ENCODE measurements at regions not wholly inside any gene's neighbourhood (a gene's known extent, or its start where the extent isn't known, plus 50 kb on each side); places are given as distances from the start of the nearest gene placed in this dataset.

- intact Hi-C loops (cut with micrococcal nuclease) = no loop called here
- no peaks in the 10 kb centered on the region for H3K9me3 Mint-ChIP-seq (ENCODE audit: unreplicated experiment)
- POLR2A ChIA-PET = interaction anchor here (0.6 to 1.7 kb wide), 5 partner anchors 11 to 144 kb away, joined by 3 to 5 read pairs (median 3); no protein-coding TSS in a partner anchor
- BruUV-seq (replicated peaks) = no TSS peak
- CTCF ChIA-PET = interaction anchor here (0.6 to 1.4 kb wide), 2 partner anchors 12 to 103 kb away, joined by 3 to 4 read pairs; no protein-coding TSS in a partner anchor
- no peak for TF ChIP-seq CTCF (IDR thresholded peaks at IDR 0.05; ENCODE audit: unreplicated experiment)
- DNase-seq (ENCODE audit: unreplicated experiment) = no peak
- no peaks in the 10 kb centered on the region for H3K27me3 Mint-ChIP-seq (ENCODE audit: insufficient read depth, unreplicated experiment)
- H3K4me3 Mint-ChIP-seq (ENCODE audit: unreplicated experiment) = no peak overlapping the region
- no peaks in the 10 kb centered on the region for H3K36me3 Mint-ChIP-seq (ENCODE audit: insufficient read depth, unreplicated experiment)
- H3K27ac Mint-ChIP-seq (ENCODE audit: low read depth, unreplicated experiment) = no peak overlapping the region
- peaks cover under 1% of the 10 kb centered on the region for H3K4me1 Mint-ChIP-seq (ENCODE audit: insufficient read depth, unreplicated experiment)
These were observed 80.5 kb upstream of the RALGPS2 start for GRCh38 chr1:178644308-178645120.

GRCh38 chr1:178645157-178645807 is 79.8 kb upstream of the RALGPS2 start:
- DNase-seq (ENCODE audit: unreplicated experiment) = no peak
- intact Hi-C loops (cut with micrococcal nuclease) = no loop called here
- CTCF ChIA-PET = interaction anchor here (1.1 kb wide), 2 partner anchors 13 to 112 kb away, joined by 3 read pairs; no protein-coding TSS in a partner anchor
- no peaks in the 10 kb centered on the region for H3K36me3 Mint-ChIP-seq (ENCODE audit: insufficient read depth, unreplicated experiment)
- no peaks in the 10 kb centered on the region for H3K4me1 Mint-ChIP-seq (ENCODE audit: insufficient read depth, unreplicated experiment)
- H3K27me3 Mint-ChIP-seq (ENCODE audit: insufficient read depth, unreplicated experiment) = no peaks in the 10 kb centered on the region
- no peak overlapping the region for H3K4me3 Mint-ChIP-seq (ENCODE audit: unreplicated experiment)
- no peaks in the 10 kb centered on the region for H3K9me3 Mint-ChIP-seq (ENCODE audit: unreplicated experiment)
- POLR2A ChIA-PET = interaction anchor here (0.7 to 1.7 kb wide), 3 partner anchors 10 to 81 kb away, joined by 3 to 5 read pairs (median 3); no protein-coding TSS in a partner anchor
- no peak overlapping the region for H3K27ac Mint-ChIP-seq (ENCODE audit: low read depth, unreplicated experiment)
- BruUV-seq (replicated peaks) = no TSS peak
- no peak for TF ChIP-seq CTCF (IDR thresholded peaks at IDR 0.05; ENCODE audit: unreplicated experiment)

- Mint-ChIP-seq H3K27ac (ENCODE audit: low read depth, unreplicated experiment) (no peak overlapping the region), H3K9me3 (ENCODE audit: unreplicated experiment) (no peaks in the 10 kb centered on the region), H3K27me3 (ENCODE audit: insufficient read depth, unreplicated experiment) (no peaks in the 10 kb centered on the region), H3K36me3 (ENCODE audit: insufficient read depth, unreplicated experiment) (no peaks in the 10 kb centered on the region), H3K4me1 (ENCODE audit: insufficient read depth, unreplicated experiment) (no peaks in the 10 kb centered on the region), H3K4me3 (ENCODE audit: unreplicated experiment) (no peak overlapping the region)
- no TSS peak for BruUV-seq (replicated peaks)
- no peak for DNase-seq (ENCODE audit: unreplicated experiment)
- CTCF ChIA-PET = interaction anchor here (1.1 kb wide), 2 partner anchors 13 to 113 kb away, joined by 3 read pairs; no protein-coding TSS in a partner anchor
- POLR2A ChIA-PET = interaction anchor here (0.7 kb wide), 1 partner anchor 80 kb away, joined by 3 read pairs; no protein-coding TSS in a partner anchor
- intact Hi-C loops (cut with micrococcal nuclease) = no loop called here
- no peak for TF ChIP-seq CTCF (IDR thresholded peaks at IDR 0.05; ENCODE audit: unreplicated experiment)
These were observed 79.2 kb upstream of the RALGPS2 start for GRCh38 chr1:178645808-178646200.

- CTCF ChIA-PET = interaction anchor here (1.1 to 1.3 kb wide), 2 partner anchors 11 to 12 kb away, joined by 3 read pairs; no protein-coding TSS in a partner anchor
- POLR2A ChIA-PET = no interaction called here
These were observed 78.2 kb upstream of the RALGPS2 start for GRCh38 chr1:178646821-178647220.

More at GRCh38 chr1:178646821-178647220, 78.2 kb upstream of the RALGPS2 start:
- H3K4me1 Mint-ChIP-seq (ENCODE audit: insufficient read depth, unreplicated experiment) = no peaks in the 10 kb centered on the region
- no peak for TF ChIP-seq CTCF (IDR thresholded peaks at IDR 0.05; ENCODE audit: unreplicated experiment)
- no peak for DNase-seq (ENCODE audit: unreplicated experiment)
- no peaks in the 10 kb centered on the region for H3K9me3 Mint-ChIP-seq (ENCODE audit: unreplicated experiment)
- BruUV-seq (replicated peaks) = no TSS peak
- no peak overlapping the region for H3K4me3 Mint-ChIP-seq (ENCODE audit: unreplicated experiment)
- H3K27me3 Mint-ChIP-seq (ENCODE audit: insufficient read depth, unreplicated experiment) = no peaks in the 10 kb centered on the region
- no peaks in the 10 kb centered on the region for H3K36me3 Mint-ChIP-seq (ENCODE audit: insufficient read depth, unreplicated experiment)
- intact Hi-C loops (cut with micrococcal nuclease) = no loop called here
- no peak overlapping the region for H3K27ac Mint-ChIP-seq (ENCODE audit: low read depth, unreplicated experiment)
